IPS-NIHi11 (cell line): ENCODE measurements at regions not wholly inside any gene's neighbourhood (a gene's known extent, or its start where the extent isn't known, plus 50 kb on each side); places are given as distances from the start of the nearest gene placed in this dataset.
"Not testable (repeated sequence)": the region's sequence is repeated elsewhere in the genome, so short reads cannot be mapped to it uniquely, and the experiment has no call there.

Experiments
- DNase-seq: peaks from one replicate; pipeline ENCODE4 v3.0.0; 2012; ENCODE audit warnings: mixed read lengths, low spot score

GRCh38 chr6:15176816-15177370 is 69.0 kb upstream of the JARID2 start:
- DNase-seq = no peak

DNA sequence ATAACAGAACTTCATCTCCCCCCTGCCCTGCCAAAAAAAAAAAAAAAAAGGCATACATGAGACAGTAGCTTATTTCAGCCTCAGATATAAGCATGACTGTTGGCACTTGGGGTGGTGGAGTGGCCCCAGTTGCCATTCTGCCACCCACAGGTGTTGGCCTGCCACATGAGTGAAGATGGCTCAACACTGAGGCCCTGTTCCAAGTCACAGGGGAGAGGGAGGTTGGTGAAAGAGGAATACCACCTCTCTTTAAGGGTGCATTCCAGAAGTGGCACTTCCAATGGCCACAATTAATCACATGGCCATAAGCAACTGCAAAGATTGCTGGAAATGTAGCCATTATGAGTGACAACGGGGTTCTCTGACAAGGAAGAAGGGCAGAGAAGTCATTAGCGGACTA is 61.9 kb upstream of the JARID2 start:
- DNase-seq = no peak

DNA sequence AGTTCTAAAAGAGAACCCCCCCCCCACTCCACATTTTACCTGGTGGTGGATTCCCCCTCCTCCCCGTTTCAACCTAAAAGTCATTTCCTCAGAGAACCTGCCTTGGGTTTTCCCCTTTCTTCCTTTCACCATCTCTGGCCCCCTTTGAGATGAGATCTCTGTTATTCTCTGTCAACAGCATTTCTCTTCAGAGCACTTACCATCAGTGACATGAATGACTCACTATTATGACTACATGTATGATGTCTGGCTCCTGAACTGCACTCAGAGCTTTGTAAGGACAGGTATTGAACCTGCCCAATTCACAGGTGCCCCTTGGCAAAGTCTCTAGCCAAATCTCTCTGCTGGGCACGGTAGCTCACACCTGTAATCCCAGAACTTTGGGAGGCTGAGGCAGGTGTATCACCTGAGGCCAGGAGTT is 61.4 kb upstream of the JARID2 start:
- no peak for DNase-seq

- DNase-seq = not testable (repeated sequence)
These were observed 60.8 kb upstream of the JARID2 start for GRCh38 chr6:15185111-15185510.

DNA sequence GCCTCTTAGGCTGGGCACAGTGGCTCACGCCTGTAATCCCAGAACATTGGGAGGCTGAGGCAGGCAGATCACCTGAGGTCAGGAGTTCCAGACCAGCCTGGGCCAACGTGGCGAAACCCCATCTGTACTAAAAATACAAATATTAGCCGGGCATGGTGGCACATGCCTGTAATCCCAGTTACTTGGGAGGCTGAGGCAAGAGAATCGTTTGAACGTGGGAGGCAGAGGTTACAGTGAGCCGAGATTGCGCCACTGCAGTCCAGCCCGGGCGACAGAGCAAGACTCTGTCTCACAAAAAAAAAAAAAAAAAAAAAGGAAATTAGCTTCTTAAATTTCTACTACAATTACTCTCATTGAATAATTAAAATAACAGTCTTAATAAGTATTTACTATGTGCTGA is 52.4 kb upstream of the JARID2 start:
- not testable (repeated sequence) for DNase-seq

DNA sequence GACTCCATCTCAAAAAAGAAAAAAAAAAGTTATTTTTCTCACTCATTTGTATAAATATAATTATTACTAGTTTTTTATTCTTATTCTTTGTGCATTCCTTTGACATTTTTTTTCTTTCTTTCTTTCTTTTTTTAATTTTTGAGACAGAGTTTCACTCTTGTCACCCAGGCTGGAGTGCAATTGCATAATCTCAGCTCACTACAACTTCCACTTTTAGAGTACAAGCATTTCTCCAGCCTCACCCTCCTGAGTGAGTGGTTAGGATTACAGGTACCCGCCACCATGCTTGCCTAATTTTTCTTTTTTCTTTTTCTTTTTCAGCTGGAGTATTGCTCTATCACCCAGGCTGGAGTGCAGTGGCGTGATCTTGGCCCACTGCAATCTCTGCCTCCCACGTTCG is 51.4 kb upstream of the JARID2 start:
- no peak for DNase-seq
